GM18519 (cell line): ENCODE measurements at regions not wholly inside any gene's neighbourhood (a gene's known extent, or its start where the extent isn't known, plus 50 kb on each side); places are given as distances from the start of the nearest gene placed in this dataset.

ENCODE experiments used
- ATAC-seq: cut with Tn5 transposase; IDR thresholded peaks from one replicate; pipeline ENCODE4 v1.9.1; 2021; ENCODE audit warnings: mild to moderate bottlenecking, moderate library complexity; ENCODE audit not compliant: unreplicated experiment, low FRiP score

DNA sequence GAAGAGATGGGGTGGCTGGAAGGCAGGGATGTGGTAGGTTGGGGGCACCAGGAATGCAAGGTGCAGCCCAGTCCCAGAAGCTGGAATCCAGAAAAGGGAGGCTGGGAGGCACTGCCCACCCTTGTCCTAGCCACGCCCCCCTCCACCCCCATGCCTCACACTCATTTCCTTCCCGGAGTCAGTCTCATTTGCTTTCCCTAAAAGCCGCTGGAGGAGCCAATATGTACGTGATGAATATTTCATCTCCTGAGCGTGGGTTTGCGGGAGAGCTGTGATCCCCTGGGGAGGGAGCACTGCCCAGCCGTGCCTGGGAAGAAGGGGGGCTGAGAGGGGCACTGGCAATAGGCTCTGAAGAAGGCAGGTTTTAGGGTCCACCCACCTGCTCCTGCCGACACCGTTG is 124.5 kb upstream of the LHX1 start:
- no peak for ATAC-seq

DNA sequence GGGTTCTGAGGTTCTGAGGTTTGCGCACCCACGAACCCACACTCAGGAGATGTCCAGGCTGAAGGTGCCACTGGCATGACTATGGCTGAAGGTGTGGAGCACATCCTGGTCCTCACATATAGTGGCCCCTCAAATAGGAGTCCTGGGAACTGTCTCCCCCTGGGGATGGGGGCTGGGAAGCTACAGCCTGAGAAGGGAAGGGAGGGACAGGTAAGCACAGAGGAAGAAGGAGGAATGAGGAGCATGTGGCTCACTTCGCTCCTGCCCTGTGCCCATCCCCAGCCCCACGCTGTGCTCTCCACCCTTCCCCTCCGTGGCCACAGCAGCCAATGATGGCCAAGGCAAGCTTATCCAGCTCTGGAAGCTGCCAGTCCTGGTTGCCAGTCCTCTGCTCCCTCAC is 123.9 kb upstream of the LHX1 start:
- ATAC-seq: no peak

DNA sequence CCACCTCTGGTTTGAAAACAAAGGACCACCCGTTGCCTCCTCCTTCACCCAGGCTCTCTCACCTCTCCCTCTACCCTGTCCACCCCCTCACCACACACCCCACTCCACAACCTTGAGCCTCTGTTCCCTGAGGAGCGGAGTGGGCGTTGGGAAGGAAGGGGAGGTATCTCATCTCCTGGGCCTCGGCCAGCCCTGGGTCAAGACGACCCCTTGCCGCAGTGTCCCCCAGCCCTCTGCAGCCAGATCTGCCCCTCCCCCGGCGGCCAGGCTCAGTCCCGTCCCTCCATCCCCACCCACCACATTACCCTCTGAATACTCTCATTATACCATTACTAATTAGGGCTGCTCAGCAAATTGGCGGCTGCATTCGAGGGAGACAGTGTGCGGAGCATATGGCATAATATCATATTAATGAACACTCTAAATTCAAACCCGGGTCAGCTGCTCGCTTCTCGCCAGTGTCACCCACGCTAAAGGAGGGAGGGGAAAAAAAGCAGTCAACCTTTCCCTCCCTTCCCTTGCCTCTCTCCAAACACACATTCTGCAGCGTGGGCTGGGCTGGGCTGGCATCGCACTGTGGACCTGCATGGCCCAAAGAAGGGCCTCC is 123.2 kb upstream of the LHX1 start:
- ATAC-seq: no peak

DNA sequence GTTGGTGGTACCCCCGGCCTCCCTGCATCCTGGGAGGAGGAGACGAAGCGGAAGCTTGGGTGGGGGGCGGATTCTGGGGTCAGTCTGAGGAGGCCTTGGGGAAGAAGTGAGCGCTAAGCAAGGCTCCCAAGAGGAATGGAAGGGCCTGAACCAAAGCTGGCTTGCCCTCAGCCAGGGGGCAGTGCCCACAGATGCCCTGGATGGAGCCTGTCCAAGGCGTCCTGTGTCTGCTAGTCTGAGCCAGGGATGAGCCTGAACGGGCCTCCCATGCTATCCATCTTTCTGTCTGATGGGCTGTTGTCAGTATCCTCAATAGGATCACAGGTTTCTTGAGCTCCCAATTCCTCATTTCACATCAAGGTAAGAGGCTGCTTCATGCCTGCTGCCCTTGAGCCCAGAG is 122.3 kb upstream of the LHX1 start:
- ATAC-seq: no peak

DNA sequence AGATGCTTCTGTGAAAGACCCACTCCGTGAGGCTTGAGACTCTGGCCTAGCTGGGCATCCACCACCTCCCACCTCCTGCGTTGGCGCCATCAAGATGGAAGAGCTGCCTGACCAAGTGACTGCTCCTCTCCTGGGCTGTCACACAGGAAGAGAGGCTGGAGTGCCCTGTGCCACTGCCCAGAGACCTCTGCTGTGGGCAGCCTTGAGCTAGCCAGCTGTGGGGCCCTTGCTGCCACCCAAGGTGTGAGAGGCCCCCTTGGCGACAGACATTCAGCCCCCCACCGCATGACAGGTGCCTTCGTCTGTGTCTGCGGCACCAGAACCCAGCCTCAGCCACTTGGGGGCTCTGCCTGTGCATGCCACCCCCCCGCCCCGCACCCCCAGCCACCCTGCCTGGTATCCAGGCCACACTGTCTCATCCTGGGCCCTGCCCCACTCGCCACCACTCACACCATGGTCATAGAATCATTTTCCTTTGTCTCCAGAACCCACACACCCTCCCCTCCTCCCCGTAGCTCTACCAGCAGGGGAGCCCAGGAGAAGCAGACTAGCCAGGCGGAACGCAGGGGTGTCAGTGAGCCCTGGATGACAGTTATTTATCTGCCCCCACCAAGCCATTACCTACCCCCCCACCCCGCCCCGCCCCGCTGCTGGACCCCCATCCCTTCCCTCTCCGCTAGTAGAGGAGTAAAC is 120.9 kb upstream of the LHX1 start:
- no peak for ATAC-seq

DNA sequence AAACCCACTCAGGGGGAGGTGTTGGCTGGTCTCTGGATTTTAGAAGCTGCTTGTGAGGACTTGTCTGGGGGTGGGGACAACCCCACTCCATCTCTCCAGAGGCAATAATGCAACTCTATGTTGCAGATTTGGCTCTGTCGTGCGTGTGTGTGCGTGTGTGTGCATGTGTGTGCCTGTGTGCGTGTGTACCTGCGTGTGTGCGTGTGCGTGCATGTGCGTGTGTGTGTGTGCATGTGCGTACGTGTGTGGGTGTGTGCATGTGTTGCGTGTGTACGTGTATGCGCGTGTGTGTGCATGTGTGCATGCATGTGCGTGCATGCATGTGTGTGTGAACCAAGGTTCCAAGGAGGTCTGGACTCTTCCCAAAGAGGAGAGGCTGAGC is 120.4 kb upstream of the LHX1 start:
- no peak for ATAC-seq

DNA sequence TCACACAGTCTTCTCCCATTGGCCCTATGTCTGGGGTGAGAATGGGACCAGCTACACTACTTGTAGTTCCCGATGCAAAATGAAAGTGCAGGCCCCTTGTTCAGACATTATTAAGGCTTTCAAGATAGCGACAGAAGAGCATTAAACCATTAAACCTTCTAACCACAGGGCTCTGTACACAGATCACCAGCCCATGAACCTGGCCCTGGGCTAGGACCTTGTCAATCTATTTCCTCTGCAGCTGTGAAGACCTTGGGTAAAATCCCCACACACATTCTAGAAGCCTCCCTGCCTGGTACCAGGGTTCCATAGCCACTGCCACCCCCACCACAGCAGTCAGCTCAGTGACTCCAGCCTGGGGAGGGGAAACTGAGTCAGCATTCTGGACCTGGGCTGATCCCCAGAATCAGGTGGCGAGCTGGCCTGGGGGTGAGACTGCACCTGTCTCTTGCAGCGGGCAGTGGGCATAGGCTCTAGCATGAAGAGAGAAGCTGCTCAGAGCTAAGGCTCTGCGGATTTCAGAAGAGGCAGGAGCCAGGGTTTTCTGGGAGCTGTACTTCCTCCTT is 119.7 kb upstream of the LHX1 start:
- no peak for ATAC-seq

DNA sequence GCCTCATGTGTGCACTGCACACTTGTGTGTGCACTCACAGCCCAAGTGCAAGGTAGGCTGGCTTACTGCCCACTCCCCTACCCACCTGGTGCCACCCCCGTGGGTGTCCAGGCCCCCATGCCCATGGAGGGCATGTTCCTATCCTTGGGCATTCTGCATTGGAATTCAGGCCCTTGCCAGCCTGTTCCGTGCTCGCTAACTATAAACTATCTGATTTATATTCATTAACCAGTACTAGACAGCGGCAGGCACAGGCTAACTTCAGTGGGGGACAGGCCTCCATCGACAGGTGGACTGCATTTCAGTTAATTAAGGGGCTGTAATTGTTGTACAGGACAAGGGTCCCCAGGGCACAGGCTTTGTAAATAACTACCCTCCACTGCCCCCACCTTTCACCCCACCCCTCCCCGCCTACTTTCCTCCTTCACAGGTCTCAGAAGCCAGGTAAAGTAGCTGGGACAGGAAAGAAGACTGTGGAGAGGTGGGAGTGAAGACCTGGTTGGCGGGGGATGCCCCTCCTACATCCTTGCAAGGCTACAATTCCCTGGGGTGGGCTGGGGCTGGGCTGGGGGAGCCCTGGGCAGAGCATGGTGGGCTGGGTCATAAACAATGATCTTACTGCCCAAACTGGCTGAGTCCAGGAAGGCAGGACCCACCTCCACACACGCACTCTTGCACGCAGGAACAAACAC is 119.0 kb upstream of the LHX1 start:
- ATAC-seq: no peak

DNA sequence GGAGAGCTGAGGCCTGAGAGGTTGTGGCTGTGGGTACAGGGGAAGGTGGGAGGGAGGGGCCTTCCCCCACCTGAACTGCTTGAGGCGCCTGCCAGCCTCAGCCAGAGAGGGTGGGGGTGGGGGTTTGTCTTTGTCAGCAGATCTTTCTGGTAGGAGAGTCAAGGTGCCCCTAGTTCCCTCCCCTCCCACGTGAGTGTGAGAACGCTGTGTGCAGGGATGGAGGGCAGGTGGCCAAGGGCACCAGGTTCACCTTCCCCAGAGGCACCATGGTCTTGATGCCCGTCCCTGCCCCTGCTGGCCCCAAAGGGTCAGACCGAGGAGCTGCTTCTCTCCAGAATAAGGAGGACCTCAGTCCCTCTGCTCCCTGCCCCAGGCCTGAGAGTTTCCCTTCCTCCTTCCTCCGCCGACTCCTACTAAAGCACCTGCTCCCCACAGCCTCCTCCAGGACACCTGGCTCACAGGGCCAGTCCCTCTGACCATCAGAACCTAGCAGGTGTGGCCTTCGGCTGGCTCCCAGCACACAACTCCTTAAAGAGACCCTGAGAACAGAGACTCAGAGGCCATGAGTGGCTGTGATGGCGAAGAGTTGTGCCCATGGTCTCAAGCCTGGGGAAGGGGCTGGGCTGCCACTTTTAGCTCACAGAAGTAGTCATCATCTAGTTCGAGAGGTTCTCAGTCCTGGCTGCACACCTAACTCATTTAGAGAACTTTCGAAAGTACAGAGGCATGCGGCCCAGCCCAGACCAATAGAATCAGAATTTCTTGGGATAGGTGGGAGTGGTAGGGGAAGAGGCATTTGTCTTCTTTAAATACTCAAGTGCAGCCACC is 113.2 kb upstream of the LHX1 start:
- no peak for ATAC-seq

DNA sequence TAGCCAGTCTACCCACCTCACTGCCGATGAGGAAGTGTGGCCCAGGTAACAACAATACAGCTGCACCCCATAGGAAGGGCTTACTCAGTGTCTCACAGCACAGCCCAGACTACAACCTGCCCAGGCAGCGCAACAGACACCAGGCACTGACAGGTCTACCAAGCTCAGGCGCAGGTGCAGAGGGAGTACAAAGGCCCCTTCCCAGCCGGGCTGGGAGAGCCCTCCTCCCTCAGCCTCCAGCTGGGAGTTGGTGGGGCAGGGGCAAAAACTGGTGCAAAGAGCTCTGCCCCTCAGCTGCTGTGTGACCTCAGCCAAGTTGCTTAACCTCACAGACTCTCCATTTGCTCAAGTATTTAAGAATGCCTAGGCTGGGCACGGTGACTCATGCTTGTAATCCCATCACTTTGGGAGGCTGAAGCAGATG is 112.6 kb upstream of the LHX1 start:
- no peak for ATAC-seq

DNA sequence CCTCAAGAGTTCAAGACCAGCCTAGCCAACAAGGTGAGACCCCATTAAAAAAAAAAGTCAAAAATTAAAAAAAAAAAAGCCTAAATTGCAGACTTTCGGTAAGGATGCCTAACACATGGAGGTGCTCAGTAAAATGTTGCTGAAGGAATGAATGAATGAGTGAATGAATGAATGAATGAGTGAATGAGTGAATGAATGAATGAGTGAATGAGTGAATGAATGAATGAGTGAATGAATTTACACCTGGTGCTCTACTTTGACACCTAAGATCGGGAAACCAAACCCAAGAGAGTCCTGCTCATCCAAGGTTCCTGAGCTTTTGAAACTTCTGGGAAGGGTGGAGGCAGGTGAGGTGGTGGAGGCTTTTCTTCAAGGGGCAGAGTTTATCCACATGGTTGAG is 112.2 kb upstream of the LHX1 start:
- ATAC-seq: no peak

DNA sequence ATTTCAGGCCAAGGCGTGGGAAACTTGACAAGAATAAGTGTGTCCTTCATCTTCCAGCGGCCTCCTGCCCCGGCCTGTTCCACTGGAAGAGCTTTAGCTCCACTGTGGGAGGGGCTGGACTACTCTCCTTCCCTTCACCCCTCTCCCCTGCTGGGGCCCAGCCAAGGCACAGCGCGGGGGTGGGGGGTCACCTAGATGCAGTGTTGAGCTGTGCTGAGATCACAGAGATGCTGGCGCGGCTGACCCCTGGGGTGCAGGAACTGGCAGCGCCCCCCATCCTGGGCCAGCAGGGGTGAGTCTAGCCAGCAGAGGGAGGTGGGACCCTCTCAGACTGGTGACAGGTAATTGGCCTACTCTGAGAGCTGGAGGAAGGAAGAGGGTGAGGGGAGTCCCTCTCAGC is 111.8 kb upstream of the LHX1 start:
- no peak for ATAC-seq

DNA sequence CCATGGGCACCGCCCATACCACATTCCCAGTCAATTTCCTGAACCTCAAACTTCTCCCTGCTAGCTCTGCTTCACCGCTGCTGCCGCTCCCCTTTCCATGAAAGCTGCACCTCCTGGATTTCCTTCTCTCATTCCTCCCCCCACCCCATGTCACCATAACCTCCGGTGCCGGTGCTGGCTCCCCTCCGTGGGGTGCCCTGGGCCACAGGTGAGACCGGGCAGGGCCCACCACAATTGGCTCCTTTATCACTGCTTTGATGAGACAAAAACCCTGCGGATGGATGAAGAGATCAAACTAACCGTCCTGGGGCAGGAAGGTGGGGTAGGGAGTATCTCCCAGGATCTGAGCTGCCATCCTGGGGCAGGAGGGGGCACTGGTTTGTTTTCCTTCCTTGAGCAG is 111.3 kb upstream of the LHX1 start:
- no peak for ATAC-seq

DNA sequence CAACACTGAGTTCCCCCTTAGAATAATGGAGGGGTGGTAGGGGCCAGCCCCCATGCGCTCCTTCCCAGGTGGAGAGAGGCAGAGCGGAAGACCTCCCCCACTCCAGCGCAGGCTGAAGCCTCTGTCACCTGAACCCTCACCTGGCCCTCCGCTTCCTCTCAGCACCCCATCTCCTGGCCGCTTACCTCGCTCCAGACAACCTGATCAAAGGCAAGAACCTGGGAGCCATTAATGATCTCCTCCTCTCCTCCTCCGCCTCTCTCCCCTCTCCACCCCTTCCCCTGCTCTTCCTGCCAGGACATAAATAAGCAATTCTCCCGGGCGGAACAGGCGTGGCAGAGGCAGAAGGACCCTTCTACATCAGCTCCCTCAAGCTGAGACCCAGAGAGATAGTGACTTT is 110.2 kb upstream of the LHX1 start:
- no peak for ATAC-seq

DNA sequence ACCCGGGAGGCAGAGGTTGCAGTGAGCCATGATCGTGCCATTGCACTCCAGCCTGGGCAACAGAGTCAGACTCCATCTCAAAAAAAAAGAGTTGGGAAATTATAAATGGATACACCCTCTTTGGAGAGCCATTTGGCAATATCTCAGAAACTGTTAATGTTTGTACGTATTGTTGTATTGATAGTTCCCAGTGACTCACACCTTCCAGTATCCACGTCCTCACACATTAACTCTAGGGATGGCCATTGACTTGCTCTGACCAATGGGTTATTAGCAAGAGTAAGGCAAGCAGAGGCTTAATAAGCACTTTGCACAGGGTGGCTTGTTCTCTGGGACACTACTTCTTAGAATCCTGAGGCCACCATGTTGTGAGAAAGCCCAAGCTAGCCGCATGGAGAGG is 107.6 kb upstream of the LHX1 start:
- no peak for ATAC-seq

DNA sequence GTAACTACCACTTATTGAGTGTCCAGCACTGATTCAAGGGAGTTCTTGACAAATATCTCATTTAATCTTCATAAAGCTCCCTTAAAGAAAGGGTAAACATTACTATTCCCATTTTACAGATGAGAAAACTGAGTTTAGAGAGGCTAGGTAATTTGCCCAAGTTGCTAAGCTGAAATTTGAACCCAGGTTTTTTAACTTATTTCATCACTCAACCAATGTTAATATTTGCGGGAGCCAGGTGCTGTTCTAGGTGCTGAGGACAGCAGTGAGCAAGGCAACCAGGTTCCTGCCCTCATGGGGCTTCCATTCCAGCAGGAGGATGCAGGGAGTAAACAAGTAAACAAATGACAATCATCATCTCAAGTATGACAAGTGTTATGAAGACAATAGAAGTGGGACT is 104.0 kb upstream of the LHX1 start:
- ATAC-seq: no peak

DNA sequence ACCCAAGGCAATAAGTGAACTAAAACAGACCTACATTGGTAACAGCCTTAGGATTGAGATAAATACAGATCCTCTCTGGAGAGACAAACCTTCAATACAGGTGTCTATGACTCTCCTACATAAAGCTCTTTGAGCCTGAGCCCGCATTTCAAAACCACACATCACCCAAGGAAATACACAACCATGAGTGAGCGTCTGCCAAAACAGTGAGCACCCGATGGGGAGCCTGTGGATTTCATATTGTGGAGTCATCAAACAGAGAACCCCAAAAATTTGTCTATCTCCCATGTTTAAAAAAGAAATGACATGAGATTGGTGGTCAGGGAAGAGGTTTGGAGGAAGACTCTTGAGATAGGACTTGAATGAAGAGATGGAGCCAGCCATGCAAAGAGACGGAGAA is 102.2 kb upstream of the LHX1 start:
- no peak for ATAC-seq

DNA sequence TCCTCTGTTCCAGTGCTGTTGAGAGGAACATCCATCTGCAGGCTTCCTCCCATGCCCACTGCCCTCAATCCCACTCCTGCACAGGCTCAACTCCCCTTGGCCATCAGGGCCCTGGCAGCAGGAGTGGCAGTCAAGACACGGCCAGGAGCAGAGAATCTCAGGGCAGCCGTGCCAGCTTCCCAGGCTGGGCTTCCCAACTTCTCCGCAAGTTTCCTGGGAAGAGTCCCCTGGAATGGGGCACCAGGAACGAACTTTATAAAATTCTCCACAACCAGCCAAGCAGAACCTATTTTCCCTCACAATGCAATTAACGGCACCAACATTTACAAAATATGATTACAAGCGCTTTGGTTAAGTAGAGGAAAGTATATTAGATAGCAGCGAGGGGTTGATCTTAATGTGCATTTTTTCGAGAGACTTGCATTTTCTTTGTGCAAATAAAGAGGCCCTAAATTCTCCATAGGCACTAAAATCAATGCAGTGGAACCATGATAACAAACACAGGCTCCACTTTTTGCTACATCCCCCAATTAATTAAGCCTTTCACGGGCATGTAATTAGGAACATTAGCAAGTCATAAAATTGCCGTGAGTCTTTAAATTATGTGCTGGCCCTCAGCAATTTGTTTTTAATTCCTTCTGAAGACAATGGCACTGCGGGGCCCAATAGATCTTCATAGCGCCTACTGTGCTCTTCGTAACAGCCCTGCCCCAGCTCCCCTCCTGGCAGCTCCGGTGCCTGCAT is 99.9 kb upstream of the LHX1 start:
- no peak for ATAC-seq

DNA sequence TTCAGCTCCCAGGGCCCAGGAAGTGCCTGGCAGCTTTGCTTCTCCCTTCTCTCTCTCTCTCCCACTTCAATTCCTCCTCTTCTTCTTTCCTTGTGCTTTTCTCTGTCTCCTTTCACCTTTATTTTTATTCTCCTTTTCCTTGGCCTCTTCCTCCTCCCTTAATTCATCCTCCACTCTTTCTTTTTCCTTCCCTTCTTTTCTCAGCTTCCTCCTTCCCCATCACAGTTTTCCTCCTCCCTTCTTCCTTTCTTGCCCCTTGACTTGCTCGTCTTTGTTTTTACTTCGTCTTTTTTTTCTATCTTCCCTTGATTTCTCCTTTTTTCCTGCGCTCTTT is 99.4 kb upstream of the LHX1 start:
- ATAC-seq: no peak

DNA sequence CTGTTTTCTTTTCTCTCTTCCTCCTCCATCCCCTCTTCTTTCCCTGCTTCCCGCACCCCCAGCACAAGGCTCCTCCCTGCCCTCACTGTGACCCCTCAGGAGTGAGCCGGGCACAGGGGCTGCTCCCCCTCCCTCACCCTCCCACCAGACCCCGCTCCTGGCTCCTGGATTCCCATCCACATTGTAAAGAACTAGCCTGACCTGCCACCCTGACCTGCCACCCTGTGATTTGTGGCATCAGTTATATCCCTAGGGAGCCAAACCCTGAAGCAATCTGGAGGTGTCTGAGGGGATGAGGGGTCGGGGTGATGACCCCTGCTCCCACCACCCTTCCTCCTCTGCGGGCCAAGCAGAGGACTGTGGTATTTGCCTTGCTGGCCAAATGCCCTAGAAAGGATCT is 98.0 kb upstream of the LHX1 start:
- ATAC-seq: no peak
